ENCODE measurements at regions not wholly inside any gene's neighbourhood (a gene's known extent, or its start where the extent isn't known, plus 50 kb on each side); places are given as distances from the start of the nearest gene placed in this dataset.

- TF ChIP-seq, protein P1, sequence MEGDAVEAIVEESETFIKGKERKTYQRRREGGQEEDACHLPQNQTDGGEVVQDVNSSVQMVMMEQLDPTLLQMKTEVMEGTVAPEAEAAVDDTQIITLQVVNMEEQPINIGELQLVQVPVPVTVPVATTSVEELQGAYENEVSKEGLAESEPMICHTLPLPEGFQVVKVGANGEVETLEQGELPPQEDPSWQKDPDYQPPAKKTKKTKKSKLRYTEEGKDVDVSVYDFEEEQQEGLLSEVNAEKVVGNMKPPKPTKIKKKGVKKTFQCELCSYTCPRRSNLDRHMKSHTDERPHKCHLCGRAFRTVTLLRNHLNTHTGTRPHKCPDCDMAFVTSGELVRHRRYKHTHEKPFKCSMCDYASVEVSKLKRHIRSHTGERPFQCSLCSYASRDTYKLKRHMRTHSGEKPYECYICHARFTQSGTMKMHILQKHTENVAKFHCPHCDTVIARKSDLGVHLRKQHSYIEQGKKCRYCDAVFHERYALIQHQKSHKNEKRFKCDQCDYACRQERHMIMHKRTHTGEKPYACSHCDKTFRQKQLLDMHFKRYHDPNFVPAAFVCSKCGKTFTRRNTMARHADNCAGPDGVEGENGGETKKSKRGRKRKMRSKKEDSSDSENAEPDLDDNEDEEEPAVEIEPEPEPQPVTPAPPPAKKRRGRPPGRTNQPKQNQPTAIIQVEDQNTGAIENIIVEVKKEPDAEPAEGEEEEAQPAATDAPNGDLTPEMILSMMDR (IDR thresholded peaks at IDR 0.05), result no peak
- no peak for TF ChIP-seq POLR2A (IDR thresholded peaks at IDR 0.05)
- no peak for TF ChIP-seq EP300 (IDR thresholded peaks at IDR 0.05; ENCODE audit: low read depth)
- TF ChIP-seq POLR2AphosphoS5 (IDR thresholded peaks at IDR 0.05), result no peak
Observed at GRCh38 chr14:104507443-104507842, 72.1 kb upstream of the C14orf180 start.
